DMS53 treated with DMSO at 0.1 percent for 48 hours (cell line): ENCODE measurements at regions not wholly inside any gene's neighbourhood (a gene's known extent, or its start where the extent isn't known, plus 50 kb on each side); places are given as distances from the start of the nearest gene placed in this dataset.

Experiments used
- DNase-seq: peaks from one replicate; lab custom pipeline; 2025; ENCODE audit not compliant: unreplicated experiment; lab: John Stamatoyannopoulos, UW

DNA sequence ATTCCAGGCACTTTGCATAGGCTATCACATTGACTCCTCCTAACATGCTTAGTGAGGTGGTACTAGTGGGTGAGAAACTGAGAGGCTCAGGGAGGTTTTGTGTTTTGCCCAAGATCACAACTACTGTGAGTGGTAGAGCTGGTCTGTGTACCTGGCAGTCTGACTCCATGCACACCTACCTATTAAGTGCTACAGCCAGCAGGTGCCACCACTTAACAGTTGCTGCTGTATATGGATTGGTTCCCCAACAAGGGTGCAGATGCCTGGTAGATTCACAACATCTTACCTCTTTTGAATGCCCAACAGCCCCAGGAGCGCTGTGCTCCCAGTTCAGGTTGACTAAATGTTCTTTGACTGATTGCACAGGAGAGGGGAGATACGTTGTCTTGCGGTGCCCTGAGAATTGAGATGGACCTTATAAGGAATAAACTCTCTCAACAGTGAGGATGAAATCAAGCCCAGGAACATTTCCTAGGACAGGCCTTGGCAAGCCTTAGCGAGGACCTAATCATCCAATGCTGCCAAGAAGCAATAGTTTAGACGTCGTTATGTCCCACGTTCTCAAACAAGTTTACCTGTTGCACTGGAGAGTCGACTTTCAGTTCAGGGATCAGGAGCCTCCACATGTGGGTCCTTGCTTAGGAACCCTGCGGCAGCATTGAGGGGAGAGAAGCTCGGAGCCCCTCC, 78.9 kb upstream of the F3 start:
- no peak for DNase-seq

DNA sequence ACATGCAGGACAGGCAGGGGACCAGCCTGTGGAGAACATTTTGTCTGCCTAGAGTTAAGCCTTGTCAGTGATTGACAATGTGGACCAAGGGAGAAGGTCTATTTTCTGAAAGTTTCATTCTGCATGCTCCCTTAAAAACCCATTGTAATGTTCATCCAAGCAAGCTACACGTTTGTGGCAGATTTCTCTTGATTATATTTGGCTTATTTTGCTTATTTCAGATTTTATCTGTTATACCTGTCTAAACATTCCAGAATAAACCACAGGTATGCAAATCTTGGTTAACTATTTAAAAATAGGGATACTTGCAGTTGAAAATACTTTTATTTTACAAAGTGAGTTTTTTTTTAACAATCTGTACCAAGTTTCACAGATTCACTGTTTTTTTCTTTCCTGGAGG, 78.2 kb upstream of the F3 start:
- DNase-seq: no peak

DNA sequence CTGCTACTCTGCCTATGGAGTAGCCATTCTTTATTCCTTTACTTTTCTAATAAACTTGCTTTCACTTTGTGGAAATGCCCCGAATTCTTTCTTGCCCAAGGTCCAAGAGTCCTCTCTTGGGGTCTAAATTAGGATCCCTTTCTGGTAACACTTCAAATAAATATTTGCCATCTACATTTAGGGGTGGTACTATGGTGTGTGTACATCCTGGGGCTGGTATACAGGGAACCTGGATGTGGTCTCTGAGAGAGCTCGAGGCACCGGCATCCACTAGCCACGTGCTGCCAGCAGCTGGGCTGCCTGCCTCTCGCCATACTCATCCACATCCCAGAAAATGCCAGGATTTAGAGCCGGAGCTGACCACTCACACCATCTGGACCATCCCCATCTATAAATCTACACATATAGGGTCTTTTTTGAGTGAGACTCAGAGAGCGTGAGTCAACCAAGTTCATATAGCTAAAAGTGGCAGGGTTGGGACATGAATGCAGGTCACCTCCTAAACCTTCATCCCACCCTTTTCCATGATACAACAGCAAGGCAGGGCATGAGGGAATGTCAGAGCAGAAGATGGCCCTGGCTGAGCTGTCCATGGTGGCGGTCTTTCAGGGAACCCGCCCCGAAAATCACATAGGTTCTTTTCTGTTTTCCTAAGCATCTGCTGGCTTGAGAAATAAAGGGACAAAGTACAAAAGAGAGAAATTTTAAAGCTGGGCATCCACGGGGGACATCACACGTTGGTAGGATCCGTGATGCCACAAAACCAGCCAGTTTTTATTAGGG, 76.6 kb upstream of the F3 start:
- DNase-seq: no peak

DNA sequence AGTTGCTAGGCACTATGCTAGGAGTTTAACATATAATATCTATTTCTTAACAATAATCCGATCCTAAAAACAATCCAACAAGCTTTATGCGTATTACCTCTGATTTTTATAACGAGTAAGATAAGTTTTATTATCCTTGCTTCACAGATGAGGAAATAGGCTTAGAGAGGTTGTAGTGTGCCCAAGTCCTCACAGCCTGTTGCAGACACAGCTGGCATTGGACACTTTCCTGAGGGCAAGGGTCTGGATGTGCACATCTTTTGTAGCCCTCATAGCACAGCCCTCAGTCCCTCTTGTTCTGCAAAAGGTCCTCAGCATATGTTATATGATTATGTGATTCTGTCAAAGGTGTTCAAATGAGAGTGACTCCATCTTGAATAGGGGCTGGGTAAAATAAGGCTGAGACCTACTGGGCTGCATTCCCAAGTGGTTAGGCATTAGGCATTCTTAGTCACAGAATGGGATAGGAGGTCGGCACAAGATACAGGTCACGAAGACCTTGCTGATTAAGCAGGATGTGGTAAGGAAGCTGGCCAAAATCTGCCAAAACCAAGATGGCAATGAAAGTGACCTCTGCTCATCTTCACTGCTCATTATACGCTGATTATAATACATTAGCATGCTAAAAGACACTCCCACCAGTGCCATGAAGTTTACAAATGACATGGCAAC, 75.7 kb upstream of the F3 start:
- no peak for DNase-seq

DNA sequence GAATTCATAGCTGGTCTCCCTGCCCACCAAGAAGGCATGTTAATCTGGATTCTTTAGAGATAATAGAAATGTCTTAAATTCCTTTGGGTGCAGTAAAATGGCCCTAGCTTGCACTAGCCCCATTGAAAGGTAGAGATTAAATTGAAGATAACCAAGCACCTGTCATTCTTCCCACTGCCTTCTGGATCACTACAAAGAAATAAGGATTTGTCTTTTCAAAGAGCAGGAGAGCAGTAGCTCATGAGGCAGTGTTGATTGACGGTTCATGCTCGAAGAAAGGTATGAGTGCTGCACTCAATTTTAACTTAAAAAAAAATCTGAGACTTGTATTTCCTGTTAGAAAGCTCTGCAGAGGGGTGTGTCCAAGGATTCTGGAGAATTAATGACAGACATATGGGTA, 74.9 kb upstream of the F3 start:
- no peak for DNase-seq

DNA sequence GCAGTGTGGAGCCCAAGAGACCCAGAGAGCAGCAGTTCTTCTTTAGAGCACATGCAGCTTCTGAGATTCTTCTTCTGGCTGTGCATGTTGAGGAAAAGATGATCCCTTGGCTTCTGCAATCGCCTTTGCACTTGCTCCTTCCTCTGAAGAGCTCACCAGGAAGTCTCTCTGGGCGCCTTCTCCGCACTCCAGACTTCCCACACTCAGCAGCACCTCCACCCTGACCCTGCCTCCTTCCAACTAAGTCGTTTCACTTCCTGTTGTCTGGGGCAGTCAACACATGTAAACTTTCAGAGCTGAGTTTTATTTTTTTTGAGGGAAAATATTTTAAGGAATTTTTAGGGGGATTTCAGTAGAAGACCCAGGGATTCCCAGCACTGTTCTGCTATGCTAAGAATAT, 73.4 kb upstream of the F3 start:
- DNase-seq: no peak

DNA sequence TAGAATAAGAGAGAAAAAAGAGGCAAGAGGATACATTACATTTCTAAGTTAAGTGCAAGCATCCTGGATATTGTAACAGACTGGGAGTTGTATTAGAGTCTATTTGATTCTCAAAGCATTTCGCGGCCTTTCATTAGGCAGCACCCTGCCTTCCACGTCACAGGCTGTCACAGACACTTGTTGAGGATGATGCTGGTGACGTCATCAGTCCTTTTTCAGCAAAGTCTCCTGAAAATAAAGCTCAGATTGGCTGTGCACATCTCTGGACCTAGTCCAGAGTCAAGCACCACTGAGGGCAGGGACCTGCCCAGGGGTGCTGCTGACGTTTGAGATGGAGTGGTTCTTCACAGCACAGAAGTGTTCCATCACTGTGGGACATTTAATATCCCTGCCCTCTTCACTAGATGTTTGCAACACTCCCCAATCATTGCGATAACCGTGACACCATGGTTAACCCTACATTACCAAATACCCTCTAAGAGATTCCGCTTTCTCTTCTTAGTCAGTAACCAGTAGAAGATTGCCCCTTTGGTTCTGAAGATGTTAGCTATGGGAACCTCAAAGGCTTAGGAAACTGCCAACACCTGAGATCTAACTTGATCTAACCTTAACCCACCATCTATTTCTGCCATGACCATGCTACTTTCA, 72.7 kb upstream of the F3 start:
- DNase-seq: no peak

DNA sequence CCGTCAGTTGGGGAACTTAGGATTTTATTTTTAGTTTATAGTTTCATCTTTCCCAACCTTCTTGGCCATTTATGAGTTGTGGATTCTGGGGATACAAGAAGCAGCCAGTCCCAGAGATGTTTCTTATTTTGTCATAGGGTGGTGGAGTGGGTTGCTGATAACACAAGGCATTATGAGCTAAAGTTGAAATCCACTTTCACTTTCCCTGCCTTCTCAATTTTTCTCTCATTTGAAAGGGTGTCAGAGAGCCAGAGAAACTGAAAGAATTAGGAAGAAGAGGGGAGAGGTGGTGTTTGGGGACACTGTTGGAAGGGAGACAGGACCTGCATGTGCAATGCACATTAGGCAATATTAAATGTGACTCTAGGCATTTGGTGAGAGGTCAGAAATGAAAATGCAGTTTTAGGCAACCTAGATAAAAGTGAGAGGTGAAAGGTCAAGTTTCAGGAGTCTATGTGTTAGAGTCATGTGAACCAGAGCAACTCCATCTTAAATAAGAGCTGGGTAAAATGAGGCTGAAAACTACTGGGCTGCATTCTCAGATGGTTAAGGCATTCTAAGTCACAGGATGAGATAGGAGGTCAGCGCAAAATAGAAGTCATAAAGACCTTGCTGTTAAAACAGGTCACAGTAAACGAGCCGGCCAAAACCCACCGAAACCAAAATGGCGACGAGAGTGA, 71.1 kb upstream of the F3 start:
- no peak for DNase-seq

DNA sequence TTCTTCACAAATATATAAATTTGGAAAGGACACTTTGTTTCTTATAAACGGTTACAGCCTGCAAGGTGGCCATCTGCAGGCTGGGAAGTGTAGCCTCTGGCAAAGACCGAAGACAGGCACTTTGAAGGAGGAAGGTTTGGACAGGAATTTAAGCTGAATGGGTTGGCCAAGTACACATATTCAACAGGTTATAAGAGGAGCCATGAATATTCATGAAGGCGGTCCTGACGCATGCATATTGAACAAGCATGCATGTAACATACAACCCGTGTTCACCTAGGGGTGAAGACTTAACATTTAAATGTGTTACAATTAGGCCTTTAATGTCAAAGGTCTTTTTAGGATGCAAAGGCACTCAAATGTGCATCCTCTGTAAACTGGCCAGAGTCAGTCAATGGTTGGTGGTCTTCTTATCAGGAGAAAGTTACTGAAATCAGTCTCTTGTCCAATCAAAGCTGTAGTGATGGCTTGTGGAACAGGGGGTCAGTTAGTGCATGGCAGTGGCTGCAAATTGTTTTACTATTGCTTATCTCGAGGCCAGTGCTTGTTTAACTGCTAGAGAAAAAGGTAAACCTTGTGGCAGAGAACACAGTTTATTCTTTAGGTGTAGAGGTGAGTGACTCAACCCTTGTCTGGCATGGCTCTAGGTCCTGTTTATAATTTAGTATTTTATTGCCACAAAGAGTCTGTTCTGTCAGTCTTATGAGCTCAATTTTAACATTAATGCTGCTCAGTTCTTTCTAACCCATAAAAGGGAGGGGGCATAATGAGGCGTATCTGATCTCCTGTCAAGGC, 70.3 kb upstream of the F3 start:
- no peak for DNase-seq

DNA sequence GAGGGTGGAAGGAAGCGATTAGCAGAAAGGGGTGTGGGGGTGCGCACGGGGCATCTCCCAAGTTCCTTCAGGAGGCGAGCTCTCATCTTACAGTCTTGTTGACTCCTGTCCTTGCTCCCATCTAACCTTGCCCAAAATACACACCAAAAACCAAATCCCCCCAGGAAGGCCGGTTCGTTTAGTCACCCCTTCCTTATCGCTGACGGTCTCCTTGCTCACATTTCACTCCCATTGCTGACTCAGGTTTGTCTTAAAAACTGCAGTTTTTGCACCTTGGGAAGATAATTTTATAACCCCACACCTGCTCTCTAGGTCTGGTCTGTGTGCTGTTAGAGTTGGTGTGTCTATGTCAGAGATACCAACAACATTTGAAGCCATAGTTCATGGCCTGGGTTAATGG, 68.1 kb upstream of the F3 start:
- no peak for DNase-seq

DNA sequence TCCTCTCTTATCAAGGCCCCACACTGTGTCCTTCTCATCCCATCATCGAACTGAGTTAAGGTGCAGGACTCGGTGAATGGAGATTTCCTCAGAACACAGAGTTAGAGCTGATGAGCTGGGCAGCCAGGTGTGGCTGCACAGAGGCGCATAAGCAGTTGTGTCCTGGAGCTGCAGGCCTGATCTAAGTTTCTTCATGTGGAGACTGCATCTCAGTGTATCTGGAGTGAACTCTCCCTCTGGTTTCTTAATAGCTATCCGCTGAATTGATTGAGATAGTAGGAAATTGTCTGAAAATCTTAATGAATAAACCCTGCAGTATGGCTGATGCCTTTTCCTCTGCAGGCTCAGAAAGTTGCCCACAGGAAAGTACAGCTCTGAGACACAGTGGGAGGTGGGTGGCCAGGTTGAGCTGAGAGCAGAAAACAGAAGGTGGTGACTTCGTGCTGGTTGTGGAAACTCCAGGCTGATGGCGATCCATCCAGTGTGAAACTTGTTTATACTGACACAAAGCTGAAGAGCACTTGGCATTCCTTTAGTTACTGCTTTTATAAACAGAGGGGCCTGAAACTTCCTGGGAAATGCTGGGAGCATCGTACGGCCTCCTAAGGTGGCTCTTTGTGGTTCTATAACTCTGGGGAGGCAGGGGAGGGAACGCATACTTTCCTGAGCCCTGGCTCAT, 67.4 kb upstream of the F3 start:
- peak; percentile 50 for DNase-seq

DNA sequence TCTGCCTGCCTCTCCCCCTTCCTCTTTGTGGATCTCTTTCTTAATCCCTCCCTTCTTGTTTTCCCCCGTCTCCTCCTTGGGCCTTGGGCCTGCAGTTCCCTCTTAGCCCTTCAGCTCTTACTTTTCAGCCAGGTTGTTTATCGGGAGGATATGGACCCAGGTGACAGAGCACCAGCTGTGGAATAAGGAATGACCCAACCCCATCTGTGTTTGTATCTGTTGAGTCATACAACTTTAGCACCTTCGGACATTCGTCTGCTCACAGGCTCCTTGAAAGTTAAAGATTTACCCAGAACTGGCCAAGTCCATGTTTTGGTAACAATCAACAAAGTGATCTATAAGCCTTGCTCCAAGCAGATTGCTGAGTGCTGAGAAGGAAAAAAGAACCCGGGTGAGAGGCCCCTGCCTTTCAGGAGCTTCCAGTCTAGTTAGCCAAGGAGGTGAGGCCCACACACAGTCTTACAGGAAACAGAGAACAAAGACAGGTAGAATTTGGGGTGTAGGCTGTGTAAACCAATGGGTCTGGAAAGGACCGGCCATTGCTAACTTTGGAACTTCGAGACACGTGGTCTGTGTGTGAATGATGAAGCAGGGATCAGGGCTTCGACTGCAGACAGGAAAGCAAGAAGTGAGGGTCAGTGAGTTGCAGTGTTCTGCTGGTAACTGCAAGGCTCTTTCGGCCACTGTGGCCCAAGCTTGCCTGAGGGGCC, 66.7 kb upstream of the F3 start:
- peak; percentile 85 for DNase-seq

DNA sequence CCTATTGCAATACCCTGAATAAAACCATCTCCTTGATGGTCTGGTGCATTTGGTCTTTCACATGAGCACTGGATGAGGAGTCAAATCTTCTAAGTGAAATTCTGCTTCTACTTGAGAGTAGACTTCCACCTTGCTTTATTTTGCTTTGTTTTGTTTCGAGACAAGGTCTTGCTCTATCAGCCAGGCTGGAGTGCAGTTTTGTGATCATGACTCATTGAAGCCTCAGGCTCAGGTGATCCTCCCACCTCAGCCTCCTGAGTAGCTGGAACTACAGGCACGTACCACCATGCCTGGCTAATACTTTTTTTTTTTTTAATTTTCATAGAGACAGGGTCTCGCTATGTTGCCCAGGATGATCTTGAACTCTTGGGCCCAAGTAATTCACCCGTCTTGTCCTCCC, 65.8 kb upstream of the F3 start:
- no peak for DNase-seq

DNA sequence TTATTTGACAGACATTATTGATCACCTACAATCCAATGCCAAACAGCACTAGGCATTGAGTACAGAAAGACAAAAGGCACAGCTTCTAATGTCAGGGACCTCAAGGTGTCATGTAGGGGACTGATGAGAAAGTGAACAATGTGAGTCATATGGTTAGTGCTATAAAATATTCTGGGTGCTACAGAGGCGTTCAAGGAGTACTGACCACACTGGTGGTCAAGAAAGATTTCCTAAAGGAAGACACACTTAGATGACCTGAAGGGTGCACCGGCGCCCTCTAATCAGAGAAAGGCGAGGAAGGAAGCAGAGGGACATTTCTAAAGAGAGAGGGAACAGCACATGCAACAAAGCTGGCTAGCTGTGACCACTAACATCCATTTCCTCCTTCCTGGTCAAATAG, 64.9 kb upstream of the F3 start:
- DNase-seq: no peak

DNA sequence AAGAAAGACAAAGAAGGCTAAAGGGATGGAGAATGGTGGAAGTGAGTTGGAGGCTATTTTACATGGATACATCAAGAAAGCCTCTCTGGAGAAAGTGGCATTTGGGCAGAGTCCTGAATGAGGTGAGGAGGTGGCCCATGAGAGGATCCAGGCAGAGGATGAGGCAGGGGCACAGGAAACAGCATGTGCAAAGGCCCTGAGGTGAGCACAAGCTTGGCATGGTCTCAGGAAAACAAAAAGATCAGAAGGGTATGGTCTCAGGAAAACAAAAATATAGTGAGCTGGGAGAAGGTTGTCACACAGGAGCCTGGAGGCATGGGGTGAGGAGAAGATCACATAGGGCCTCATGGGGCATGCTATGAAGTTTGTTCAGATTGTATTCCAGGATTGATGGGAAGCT, 62.1 kb upstream of the F3 start:
- no peak for DNase-seq

DNA sequence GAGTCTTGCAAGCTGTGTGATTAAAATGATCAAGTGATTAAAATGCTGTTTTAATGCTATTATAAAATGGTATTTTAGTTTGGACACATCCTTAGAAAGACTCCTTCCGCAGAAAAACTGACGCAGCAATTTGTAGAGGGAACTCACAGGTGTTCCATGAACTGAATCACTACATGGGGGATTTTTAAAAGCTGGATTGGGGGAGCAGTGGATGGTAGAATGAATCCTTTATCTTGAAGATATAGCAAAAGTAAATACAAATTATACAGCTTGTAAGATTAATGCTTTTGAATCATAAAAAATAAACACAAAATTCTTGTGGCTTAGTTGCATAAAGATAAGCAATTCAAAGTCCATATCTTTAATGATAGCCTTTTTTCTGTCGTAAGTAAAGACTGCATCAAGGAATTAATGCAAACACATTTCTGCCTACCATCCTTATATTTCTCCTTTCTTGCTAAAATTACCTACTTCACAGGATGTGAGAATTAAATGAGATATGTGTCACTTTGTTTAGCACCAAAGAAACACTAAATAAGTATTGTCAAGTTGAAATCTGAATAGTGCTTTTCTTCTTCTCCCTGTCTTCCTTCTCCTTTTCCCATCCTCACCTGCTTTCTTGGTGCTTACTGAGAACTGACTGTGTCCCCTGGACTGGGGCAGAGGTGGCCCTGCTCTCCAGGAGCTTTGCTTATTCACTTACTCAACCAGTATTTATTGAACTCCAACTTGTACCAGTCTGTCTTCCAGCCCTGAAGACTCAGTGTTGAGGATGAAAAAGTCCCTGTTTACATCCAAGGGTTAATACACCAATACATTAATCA, 61.5 kb upstream of the F3 start:
- no peak for DNase-seq

DNA sequence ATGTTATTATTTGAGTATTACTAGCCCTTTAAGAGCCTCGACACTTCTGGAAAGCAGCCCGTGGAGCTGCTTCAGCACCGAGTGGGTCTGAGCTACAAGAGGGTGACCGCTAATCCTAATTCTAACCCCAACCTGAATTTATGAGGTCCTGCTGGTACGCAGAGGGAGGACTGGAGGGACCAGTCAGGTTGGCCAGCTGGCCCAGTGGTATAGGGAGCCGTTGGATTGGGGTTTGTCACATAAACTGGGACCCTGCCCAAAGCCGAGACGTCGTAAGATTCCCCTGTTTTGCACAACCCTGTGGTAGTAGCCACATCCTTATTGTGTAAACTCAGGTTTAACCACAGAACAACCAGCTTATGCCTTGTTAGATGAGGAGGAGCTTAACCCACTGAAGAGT, 60.8 kb upstream of the F3 start:
- no peak for DNase-seq

DNA sequence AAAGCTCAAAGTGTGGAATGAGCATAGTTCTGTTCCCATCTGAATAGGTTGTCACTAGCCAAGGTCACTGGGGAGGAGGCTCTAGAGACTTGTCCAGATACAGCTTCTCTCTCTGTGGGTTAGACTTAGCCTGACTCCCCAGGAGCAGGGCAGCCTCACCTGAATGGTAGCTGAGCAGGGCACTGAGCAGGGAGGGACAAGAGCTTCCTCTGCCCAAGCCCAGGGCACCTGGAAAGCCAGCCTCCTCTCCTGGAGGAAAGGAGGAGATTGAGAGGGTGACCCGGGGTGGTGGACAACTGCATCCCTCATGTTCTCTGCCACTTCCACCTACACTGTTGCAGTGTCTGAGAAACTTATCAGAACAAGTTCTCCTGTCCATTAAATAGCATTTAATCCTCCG, 59.0 kb upstream of the F3 start:
- no peak for DNase-seq
